OCI-LY3 (cell line): ENCODE measurements at regions not wholly inside any gene's neighbourhood (a gene's known extent, or its start where the extent isn't known, plus 50 kb on each side); places are given as distances from the start of the nearest gene placed in this dataset.
"Not testable (repeated sequence)": the region's sequence is repeated elsewhere in the genome, so short reads cannot be mapped to it uniquely, and the experiment has no call there.

Source experiments
- H2AFZ ChIP-seq: fragments of 200-600, 300-600 bp; shearing (Covaris generic); 2 replicates; pipeline ENCODE4 v1.6.0; 2014; ENCODE audit warnings: antibody characterized with exemption, low read depth, low read length
- H3K27ac ChIP-seq: fragments of 200-600, 300-600 bp; sonication (generic); 2 replicates; pipeline ENCODE4 v1.5.1; 2014; ENCODE audit warnings: mild to moderate bottlenecking, low read length, moderate library complexity, mixed read lengths
- H3K27me3 ChIP-seq: fragments of 200-600, 300-600 bp; sonication (generic); 2 replicates; pipeline ENCODE4 v1.6.1; 2014; ENCODE audit warnings: low read depth, low read length, mixed read lengths
- H3K36me3 ChIP-seq: fragments of 200-600, 300-600 bp; sonication (generic); replicated peaks from 2 replicates; pipeline ENCODE3; 2014; ENCODE audit warnings: low read depth, low read length, mixed read lengths
- H3K4me1 ChIP-seq: fragments of 300-600, 200-600 bp; sonication (generic); 2 replicates; pipeline ENCODE4 v1.6.1; 2014; ENCODE audit warnings: low read length, mixed read lengths
- H3K4me2 ChIP-seq: fragments of 200-600, 300-600 bp; sonication (generic); 2 replicates; pipeline ENCODE4 v1.6.1; 2014; ENCODE audit warnings: low read length, mixed read lengths
- H3K4me3 ChIP-seq: fragments of 300-600, 200-600 bp; sonication (generic); 2 replicates; pipeline ENCODE4 v1.5.1; 2014; ENCODE audit warnings: antibody characterized with exemption, mild to moderate bottlenecking, low read length, moderate library complexity
- H3K79me2 ChIP-seq: fragments of 300-600, 200-600 bp; shearing (Covaris generic); 2 replicates; pipeline ENCODE4 v1.6.1; 2014; ENCODE audit warnings: mild to moderate bottlenecking, low read length, mixed read lengths
- H3K9ac ChIP-seq: fragments of 300-600, 200-600 bp; shearing (Covaris generic); 2 replicates; pipeline ENCODE4 v1.6.0; 2014; ENCODE audit warnings: mild to moderate bottlenecking, low read length, moderate library complexity
- H3K9me3 ChIP-seq: fragments of 200-600, 300-600 bp; shearing (Covaris generic); 2 replicates; pipeline ENCODE4 v1.6.1; 2014; ENCODE audit warnings: low read length, mixed read lengths; ENCODE audit not compliant: insufficient read depth
- H4K20me1 ChIP-seq: fragments of 200-600, 300-600 bp; sonication (generic); 2 replicates; pipeline ENCODE4 v1.6.1; 2016; ENCODE audit warnings: low read length, mixed read lengths; ENCODE audit not compliant: insufficient read depth
- CTCF ChIP-seq: fragments of 200-600, 300-600 bp; sonication (generic); IDR thresholded peaks from 2 replicates; pipeline ENCODE4 v1.5.1; 2014; ENCODE audit warnings: antibody characterized with exemption, low read length, low read depth
- EZH2phosphoT487 ChIP-seq: fragments of 200-600 bp; shearing (Covaris generic); IDR thresholded peaks from 2 replicates; pipeline ENCODE4 v1.6.1; 2018; ENCODE audit warnings: antibody characterized with exemption, mixed run types, low read depth

DNA sequence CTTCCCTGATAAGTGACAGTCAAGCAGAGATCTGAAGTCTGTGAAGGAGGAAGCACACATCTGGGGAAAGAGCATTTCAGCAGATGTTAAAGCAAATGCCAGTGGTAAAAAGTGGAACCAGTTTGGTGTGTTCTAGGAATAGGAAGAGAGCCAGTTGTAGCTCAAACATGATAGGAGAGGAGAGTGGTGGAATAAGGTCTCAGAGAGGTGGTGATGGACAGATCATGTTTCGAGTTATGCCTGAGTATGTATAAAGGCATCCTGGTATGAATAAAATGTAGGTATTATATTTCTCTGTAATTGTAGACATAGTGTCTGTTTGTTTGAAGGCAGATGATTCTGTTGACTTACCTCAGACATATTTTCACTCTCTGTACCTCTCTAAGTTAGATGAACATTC lies 89.1 kb downstream of the LARP7 start:
- Histone ChIP-seq H3K4me1 (peaks cover 3% of the 10 kb centered on the region; the same call in 1 of the 2 replicates), H2AFZ (no peak overlapping the region), H3K27me3 (no peaks in the 10 kb centered on the region), H3K9ac (no peak overlapping the region), H3K4me2 (no peak overlapping the region), H3K9me3 (no peaks in the 10 kb centered on the region), H3K79me2 (no peaks in the 10 kb centered on the region), H3K27ac (no peak overlapping the region), H3K36me3 (no peaks in the 10 kb centered on the region), H4K20me1 (no peaks in the 10 kb centered on the region), H3K4me3 (no peak overlapping the region)
- TF ChIP-seq CTCF (no peak), EZH2phosphoT487 (no peak)

GRCh38 chr4:112727728-112728127 lies 90.8 kb downstream of the LARP7 start:
- not testable (repeated sequence) for H2AFZ ChIP-seq, H3K79me2 ChIP-seq

DNA sequence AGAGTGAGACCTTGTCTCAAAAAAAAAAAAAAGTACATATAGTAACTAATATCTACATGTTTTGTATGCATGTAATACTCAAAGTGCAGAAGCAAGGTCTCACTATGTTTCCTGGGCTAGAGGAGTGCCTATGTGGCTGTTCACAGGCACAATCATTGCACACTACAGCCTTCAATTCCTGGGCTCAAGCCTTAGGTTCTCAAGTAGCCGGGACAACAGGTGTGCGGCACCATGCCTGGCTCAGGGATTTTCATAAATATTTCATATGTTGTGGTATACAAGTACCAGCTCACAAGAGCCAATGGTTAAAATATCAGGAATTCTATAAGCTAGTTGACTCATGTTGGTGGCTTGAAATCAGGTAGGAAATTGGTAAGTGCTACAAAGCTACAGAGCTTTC lies 94.8 kb downstream of the LARP7 start:
- Histone ChIP-seq H3K36me3 (no peaks in the 10 kb centered on the region), H3K9ac (no peak overlapping the region), H3K9me3 (no peaks in the 10 kb centered on the region), H3K4me2 (0 out of 2 replicates have a peak overlapping the region, but pooled peaks have one; percentile 13), H3K27ac (no peak overlapping the region), H4K20me1 (no peaks in the 10 kb centered on the region), H3K27me3 (no peaks in the 10 kb centered on the region), H3K79me2 (no peaks in the 10 kb centered on the region), H3K4me3 (no peak overlapping the region), H2AFZ (no peak overlapping the region), H3K4me1 (peaks cover 34% of the 10 kb centered on the region)
- TF ChIP-seq CTCF: no peak
- no peak for TF ChIP-seq EZH2phosphoT487

More at GRCh38 chr4:112727728-112728127, 90.8 kb downstream of the LARP7 start:
- not testable (repeated sequence) for H3K4me3 ChIP-seq, H3K27ac ChIP-seq, H4K20me1 ChIP-seq, H3K36me3 ChIP-seq, H3K9ac ChIP-seq, H3K27me3 ChIP-seq, H3K4me2 ChIP-seq, H3K9me3 ChIP-seq
- H3K4me1 ChIP-seq: peaks cover 15% of the 10 kb centered on the region

- no peaks in the 10 kb centered on the region for H4K20me1 ChIP-seq
- H3K4me1 ChIP-seq: peaks cover 38% of the 10 kb centered on the region
- no peaks in the 10 kb centered on the region for H3K79me2 ChIP-seq
- no peaks in the 10 kb centered on the region for H3K27me3 ChIP-seq
- peak overlapping the region; percentile 13; the same call in 1 of the 2 replicates for H3K4me2 ChIP-seq
- no peaks in the 10 kb centered on the region for H3K36me3 ChIP-seq
- H3K4me3 ChIP-seq: no peak overlapping the region
- no peaks in the 10 kb centered on the region for H3K9me3 ChIP-seq
- TF ChIP-seq CTCF (no peak), EZH2phosphoT487 (no peak)
- H3K9ac ChIP-seq: no peak overlapping the region
- no peak overlapping the region for H3K27ac ChIP-seq
- peak overlapping the region; percentile 72 for H2AFZ ChIP-seq
Measured at GRCh38 chr4:112732142-112732541, 95.2 kb downstream of the LARP7 start.
